GM19468 (cell line): ENCODE measurements at regions not wholly inside any gene's neighbourhood (a gene's known extent, or its start where the extent isn't known, plus 50 kb on each side); places are given as distances from the start of the nearest gene placed in this dataset.
A peak's percentile ranks its signal among the peaks of the same experiment; 100 is the strongest.

Source experiments
- ATAC-seq: cut with Tn5 transposase; IDR thresholded peaks from one replicate; pipeline ENCODE4 v1.9.1; 2021; ENCODE audit warnings: mild to moderate bottlenecking, moderate library complexity, moderate number of reproducible peaks; ENCODE audit not compliant: unreplicated experiment; ENCODE audit errors: extremely low read depth

GRCh38 chr2:8276026-8276425, 405.8 kb upstream of the ID2 start:
- no peak for ATAC-seq

GRCh38 chr2:8277921-8278571, 403.8 kb upstream of the ID2 start:
- no peak for ATAC-seq

- no peak for ATAC-seq
These were observed 403.0 kb upstream of the ID2 start for GRCh38 chr2:8278709-8279354.

DNA sequence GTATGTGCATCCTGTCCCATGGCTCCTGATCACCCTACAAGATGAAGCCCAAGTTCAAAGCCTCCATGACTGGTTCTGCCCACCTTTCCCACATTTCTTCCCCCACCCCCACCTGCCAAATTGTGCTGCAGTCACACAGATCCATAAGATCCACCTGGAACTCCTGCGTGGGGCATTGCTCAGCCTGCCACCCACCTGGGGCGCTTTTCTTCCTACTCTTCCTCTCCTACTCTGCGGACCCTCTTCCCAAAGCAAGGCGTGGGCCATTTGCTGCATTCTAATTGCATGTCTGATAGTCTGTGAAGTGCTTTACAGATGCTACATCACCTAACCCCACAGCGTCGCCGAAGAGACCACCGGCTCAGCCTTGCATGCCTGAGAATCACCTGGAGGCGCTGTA, 402.4 kb upstream of the ID2 start:
- ATAC-seq, result no peak

- no peak for ATAC-seq
These were observed 400.6 kb upstream of the ID2 start for GRCh38 chr2:8281234-8281633.

- no peak for ATAC-seq
These were observed 399.7 kb upstream of the ID2 start for GRCh38 chr2:8281950-8282857.

DNA sequence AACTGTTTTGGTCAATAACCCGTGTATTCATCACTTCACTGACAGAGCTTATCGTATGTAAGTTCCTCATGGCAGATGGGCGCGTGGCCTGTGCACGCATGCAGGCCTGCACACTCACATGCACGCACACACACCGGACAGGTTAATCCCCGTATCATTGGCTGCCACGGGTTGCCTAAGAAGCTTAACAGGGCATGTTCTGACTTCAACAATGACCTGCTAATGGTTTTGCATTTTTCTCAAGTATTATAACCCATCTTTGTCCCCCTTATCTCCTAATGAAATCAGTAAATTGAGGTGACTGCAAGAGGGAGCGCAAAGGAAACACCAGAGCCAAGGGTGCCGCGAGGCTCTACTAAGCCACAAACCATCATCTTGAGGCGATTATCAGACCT, 399.0 kb upstream of the ID2 start:
- no peak for ATAC-seq

DNA sequence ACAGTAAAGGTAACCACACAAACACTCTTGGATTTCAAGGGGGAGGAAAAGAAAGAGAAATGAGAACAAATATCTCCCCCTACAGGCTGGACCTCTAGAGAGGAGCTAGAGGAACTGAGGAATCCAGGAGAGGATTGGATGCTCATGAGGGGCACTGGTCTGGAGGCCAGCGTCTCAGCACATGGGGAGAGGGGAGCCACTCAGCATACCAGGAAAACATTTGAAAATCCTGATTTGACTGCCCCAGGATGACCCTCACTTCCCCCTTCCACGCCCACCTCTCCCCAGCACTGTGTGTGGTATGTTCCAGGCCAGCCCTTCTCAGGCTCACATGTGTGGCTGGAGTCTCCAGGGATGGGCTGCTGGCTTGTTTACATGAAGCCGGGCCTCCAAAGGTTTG, 396.8 kb upstream of the ID2 start:
- no peak for ATAC-seq

- ATAC-seq, result no peak
These were observed 396.0 kb upstream of the ID2 start for GRCh38 chr2:8285898-8286297.

- ATAC-seq, result no peak
These were observed 393.6 kb upstream of the ID2 start for GRCh38 chr2:8288206-8288605.

- no peak for ATAC-seq
These were observed 392.7 kb upstream of the ID2 start for GRCh38 chr2:8289111-8289510.

DNA sequence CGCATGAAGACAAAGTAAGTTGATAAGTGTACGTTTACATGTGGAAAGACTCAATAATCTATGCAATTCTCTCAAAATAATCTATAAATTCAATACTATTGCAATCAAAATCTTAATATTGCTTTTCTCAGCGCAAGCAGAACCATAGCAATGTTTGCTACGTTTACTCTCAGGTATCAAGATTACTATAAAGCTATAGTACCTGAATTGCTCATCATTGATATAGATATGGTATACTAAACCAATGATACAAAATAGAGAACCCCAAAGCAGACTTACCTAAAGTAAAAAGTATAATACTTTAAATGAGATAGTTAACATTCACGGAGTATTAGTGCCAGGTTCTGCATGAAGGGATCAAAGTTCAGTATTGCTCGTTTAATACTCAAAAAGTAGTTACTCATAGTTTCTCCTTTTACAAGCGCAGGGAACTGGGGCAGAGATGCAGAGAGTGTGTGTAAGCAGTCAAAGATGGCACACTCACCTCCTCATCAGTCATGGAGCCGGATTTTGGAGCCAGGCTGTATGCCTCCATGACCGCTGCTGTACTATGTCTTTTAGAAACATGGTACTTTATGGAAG, 391.0 kb upstream of the ID2 start:
- ATAC-seq, result no peak

DNA sequence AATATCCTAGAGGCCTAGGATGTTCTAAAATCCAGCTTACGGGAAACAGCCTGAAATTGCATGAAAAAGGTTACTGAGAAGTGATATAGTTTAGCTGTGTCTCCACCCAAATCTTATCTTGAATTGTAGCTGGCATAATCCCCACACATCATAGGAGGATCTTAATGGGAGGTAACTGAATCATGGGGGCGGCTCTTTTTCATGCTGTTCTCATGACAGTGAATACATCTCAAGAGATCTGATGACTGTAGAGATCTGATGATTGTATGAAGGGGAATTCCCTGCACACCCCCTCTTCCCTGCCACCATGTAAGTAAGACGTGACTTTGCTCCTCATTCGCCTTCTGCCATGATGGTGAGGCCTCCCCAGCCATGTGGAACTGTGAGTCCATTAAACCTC, 385.6 kb upstream of the ID2 start:
- ATAC-seq, result no peak

GRCh38 chr2:8297376-8298231, 384.3 kb upstream of the ID2 start:
- ATAC-seq, result no peak

GRCh38 chr2:8298783-8299182, 383.1 kb upstream of the ID2 start:
- no peak for ATAC-seq

DNA sequence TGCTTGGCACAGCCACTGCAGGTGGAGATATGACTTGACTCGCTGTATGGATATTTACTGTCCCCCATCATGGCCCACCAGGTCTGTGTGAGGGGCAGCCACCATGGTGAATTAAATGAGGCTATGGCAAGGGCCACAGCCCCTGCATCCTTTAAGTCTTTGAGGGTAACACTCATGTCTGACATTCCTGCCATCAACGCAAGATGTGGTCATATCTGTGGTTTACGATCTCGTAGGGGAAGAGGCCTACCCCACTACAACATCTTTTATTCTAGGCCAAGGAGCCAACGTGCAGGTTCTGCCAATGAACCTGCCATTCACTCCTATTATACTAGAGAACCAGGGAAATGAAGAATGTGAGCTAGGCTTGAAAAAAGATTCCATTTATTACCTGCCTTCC, 381.6 kb upstream of the ID2 start:
- no peak for ATAC-seq

DNA sequence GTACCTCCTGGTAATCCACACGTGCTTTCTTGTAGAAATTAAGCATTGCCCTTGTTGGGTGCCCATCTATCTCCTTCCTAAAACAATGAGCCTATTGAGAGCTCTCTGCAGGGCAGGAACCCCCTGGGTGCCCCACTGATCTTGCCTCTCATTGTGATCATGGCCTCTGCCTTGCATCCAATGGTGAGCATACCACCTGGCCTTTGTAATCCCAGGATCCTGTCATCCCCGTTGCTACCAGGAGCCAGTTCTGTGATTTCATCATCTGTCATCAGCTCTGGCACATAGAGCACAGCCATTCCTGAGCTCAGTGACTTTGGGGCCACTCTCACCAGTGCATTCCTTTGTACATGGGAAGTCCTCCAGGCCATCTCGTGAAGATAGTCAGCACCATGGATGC, 381.0 kb upstream of the ID2 start:
- no peak for ATAC-seq

- ATAC-seq, result peak; percentile 35
These were observed 378.5 kb upstream of the ID2 start for GRCh38 chr2:8303322-8303832.

- no peak for ATAC-seq
These were observed 376.8 kb upstream of the ID2 start for GRCh38 chr2:8304821-8305766.
